ENCODE measurements at regions not wholly inside any gene's neighbourhood (a gene's known extent, or its start where the extent isn't known, plus 50 kb on each side); places are given as distances from the start of the nearest gene placed in this dataset.

DNA sequence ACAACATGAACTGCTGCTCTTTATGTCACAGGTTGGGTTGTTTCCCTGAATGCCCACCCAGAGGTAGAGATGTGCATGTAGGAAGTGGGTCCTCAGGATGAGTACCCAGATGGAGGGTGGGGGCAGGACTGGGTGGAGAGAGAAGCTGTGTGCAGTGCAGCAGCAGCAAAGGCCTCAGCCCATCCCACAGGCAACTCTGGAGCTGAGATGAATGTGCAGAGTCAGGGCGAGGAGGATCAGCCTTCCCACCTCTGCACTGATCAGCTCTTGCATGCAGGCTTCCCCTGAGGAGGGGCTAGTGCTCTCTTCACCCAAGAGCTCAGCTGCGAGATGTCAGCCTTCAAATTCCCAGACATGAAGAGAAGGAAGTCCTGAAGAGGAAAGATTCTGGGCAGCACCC lies 326.2 kb upstream of the RAB6C start:
- Histone ChIP-seq H3K4me3 (ENCODE audit: low read depth in 1 of 5, low read length in 5 of 5) (no peak overlapping the region), H3K27ac (ENCODE audit: low read depth, low read length) (no peak overlapping the region), H3K36me3 (ENCODE audit: control insufficient read depth in 5 of 5, insufficient read depth in 5 of 5, low read length in 5 of 5) (no peaks in the 10 kb centered on the region), H3K4me1 (ENCODE audit: control insufficient read depth in 5 of 5, insufficient read depth in 5 of 5, low read length in 5 of 5) (no peaks in the 10 kb centered on the region), H3K9me3 (ENCODE audit: control insufficient read depth in 5 of 5, low read length in 5 of 5) (peaks cover 0 to under 1% (median under 1%) of the 10 kb centered on the region in 5 donors), H3K27me3 (ENCODE audit: control insufficient read depth in 5 of 5, insufficient read depth in 4 of 5, low read length in 5 of 5) (no peaks in the 10 kb centered on the region), H3K9ac (ENCODE audit: low read length in 5 of 5) (no peak overlapping the region)

DNA sequence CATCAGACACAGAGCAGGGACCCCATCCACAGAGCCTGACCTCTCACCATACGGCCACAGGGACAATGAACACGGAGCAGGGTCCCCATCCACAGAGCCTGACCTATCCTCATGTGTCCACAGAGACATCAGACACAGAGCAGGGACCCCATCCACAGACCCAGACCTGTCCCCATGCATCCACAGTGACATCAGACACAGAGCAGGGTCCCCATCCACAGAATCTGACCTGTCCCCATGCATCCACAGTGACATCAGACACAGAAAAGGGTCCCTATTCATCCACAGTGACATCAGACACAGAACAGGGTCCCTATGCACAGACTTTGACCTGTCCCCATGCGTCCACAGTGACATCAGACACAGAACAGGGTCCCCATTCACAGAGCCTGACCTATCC lies 325.1 kb upstream of the RAB6C start:
- H3K27me3 ChIP-seq (ENCODE audit: control insufficient read depth in 5 of 5, insufficient read depth in 4 of 5, low read length in 5 of 5), result no peaks in the 10 kb centered on the region

DNA sequence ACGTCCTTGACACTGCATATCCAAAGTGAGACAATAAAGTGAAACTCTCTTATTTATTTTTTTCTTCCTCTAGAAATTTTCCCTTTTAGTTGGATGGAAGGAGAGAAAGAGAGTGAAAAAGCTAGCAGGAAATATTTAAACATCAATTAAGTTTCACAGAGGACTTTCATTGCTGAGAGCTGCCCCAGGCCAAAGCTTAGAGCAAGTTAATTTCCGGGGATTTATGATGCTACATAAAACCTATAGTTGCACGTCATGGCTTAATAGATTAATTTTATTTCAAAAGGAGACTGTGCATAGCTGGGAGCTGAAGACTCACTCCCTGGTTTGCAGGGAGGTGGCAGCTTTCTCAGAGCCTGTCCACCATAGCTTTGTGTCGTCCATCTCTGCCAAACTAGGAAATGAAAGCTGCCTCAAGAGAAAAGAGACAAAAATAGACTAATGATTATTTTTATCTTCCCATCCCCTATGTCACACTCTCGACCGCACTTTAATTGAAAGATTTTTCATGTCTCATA lies 323.3 kb upstream of the RAB6C start:
- H3K4me3 ChIP-seq (ENCODE audit: low read depth in 1 of 5, low read length in 5 of 5), result no peak overlapping the region
- H3K27ac ChIP-seq (ENCODE audit: low read depth, low read length), result no peak overlapping the region
- H3K36me3 ChIP-seq (ENCODE audit: control insufficient read depth in 5 of 5, insufficient read depth in 5 of 5, low read length in 5 of 5), result no peaks in the 10 kb centered on the region

More for the DNA sequence above, 325.1 kb upstream of the RAB6C start:
- H3K36me3 ChIP-seq (ENCODE audit: control insufficient read depth in 5 of 5, insufficient read depth in 5 of 5, low read length in 5 of 5), result no peaks in the 10 kb centered on the region
- no peak overlapping the region for H3K27ac ChIP-seq (ENCODE audit: low read depth, low read length)
- H3K4me3 ChIP-seq (ENCODE audit: low read depth in 1 of 5, low read length in 5 of 5), result no peak overlapping the region
- H3K9me3 ChIP-seq (ENCODE audit: control insufficient read depth in 5 of 5, low read length in 5 of 5), result peaks cover 0 to 4% (median 3%) of the 10 kb centered on the region in 5 donors
- H3K4me1 ChIP-seq (ENCODE audit: control insufficient read depth in 5 of 5, insufficient read depth in 5 of 5, low read length in 5 of 5), result no peaks in the 10 kb centered on the region
- H3K9ac ChIP-seq (ENCODE audit: low read length in 5 of 5), result no peak overlapping the region

DNA sequence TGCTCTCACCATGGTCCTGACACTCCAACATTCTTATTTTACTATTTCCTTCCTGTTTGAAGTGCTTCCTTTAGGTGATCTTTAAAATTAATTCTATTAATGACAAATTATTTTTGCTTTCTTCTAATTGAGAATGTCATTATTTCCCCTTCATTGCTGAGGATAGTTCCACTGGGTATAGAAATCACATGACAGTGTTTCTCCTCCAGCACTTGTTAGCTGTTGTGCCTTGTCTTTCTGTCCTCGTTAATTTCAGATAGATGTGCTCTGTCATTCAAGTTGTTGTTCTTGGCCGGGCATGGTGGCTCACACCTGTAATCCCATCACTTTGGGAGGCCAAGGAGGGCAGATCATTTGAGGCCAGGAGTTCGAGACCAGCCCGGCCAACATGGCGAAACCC lies 321.0 kb upstream of the RAB6C start:
- Histone ChIP-seq H3K27me3 (ENCODE audit: control insufficient read depth in 5 of 5, insufficient read depth in 4 of 5, low read length in 5 of 5) (peaks cover 0 to 3% (median 0%) of the 10 kb centered on the region in 5 donors), H3K9ac (ENCODE audit: low read length in 5 of 5) (no peak overlapping the region), H3K27ac (ENCODE audit: low read depth, low read length) (no peak overlapping the region), H3K4me1 (ENCODE audit: control insufficient read depth in 5 of 5, insufficient read depth in 5 of 5, low read length in 5 of 5) (no peaks in the 10 kb centered on the region), H3K4me3 (ENCODE audit: low read depth in 1 of 5, low read length in 5 of 5) (no peak overlapping the region), H3K36me3 (ENCODE audit: control insufficient read depth in 5 of 5, insufficient read depth in 5 of 5, low read length in 5 of 5) (no peaks in the 10 kb centered on the region), H3K9me3 (ENCODE audit: control insufficient read depth in 5 of 5, low read length in 5 of 5) (peaks cover 0 to 4% (median 3%) of the 10 kb centered on the region in 5 donors)

More for the DNA sequence above, 323.3 kb upstream of the RAB6C start:
- H3K9me3 ChIP-seq (ENCODE audit: control insufficient read depth in 5 of 5, low read length in 5 of 5), result peaks cover 0 to 4% (median 3%) of the 10 kb centered on the region in 5 donors
- H3K4me1 ChIP-seq (ENCODE audit: control insufficient read depth in 5 of 5, insufficient read depth in 5 of 5, low read length in 5 of 5), result no peaks in the 10 kb centered on the region
- H3K27me3 ChIP-seq (ENCODE audit: control insufficient read depth in 5 of 5, insufficient read depth in 4 of 5, low read length in 5 of 5), result no peaks in the 10 kb centered on the region
- no peak overlapping the region for H3K9ac ChIP-seq (ENCODE audit: low read length in 5 of 5)

DNA sequence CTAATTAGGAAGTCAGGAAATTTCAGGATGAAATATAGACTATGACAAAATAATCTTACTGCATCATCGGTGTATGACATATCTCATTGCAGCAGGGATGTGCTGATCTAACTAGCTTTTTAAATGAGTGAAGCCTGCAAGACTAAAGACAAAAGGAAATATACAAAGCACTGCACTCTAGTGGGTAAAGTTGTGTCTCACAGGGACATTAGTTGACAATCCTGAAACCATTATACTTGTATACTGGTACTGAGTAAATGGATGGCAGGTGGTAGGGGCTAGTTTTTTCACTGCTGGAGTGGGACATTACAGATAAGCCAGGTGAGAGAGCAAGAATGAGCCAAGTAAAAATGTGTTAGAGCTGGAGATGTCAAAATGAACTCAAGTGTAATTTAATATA lies 317.5 kb upstream of the RAB6C start:
- peaks cover 0 to 3% (median 0%) of the 10 kb centered on the region in 5 donors for H3K27me3 ChIP-seq (ENCODE audit: control insufficient read depth in 5 of 5, insufficient read depth in 4 of 5, low read length in 5 of 5)
- no peak overlapping the region for H3K27ac ChIP-seq (ENCODE audit: low read depth, low read length)
- peaks cover 0 to 4% (median 3%) of the 10 kb centered on the region in 5 donors for H3K9me3 ChIP-seq (ENCODE audit: control insufficient read depth in 5 of 5, low read length in 5 of 5)
- H3K9ac ChIP-seq (ENCODE audit: low read length in 5 of 5), result no peak overlapping the region
- no peak overlapping the region for H3K4me3 ChIP-seq (ENCODE audit: low read depth in 1 of 5, low read length in 5 of 5)
- H3K36me3 ChIP-seq (ENCODE audit: control insufficient read depth in 5 of 5, insufficient read depth in 5 of 5, low read length in 5 of 5), result no peaks in the 10 kb centered on the region
- H3K4me1 ChIP-seq (ENCODE audit: control insufficient read depth in 5 of 5, insufficient read depth in 5 of 5, low read length in 5 of 5), result no peaks in the 10 kb centered on the region

DNA sequence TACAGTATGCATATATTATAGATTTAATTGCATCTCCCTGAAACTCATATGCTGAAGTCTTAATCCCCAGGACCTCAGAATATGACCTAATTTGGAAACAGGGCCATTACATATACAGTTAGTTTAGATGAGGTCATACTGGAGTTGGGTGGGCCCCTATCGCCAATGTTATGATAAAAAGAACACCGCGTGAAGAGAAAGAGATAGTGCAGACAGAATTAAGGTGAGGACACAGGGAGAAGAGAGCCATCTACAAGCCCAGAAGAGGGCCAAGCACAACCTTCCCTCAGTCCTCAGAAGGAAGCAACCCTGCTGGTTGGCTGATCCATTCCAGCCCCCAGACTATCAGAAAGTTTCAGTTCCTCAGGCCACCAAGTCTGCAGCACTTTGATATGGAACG lies 311.9 kb upstream of the RAB6C start:
- no peak overlapping the region for H3K4me3 ChIP-seq (ENCODE audit: low read depth in 1 of 5, low read length in 5 of 5)
- H3K9me3 ChIP-seq (ENCODE audit: control insufficient read depth in 5 of 5, low read length in 5 of 5), result no peaks in the 10 kb centered on the region
- H3K4me1 ChIP-seq (ENCODE audit: control insufficient read depth in 5 of 5, insufficient read depth in 5 of 5, low read length in 5 of 5), result no peaks in the 10 kb centered on the region
- peaks cover 0 to 5% (median 3%) of the 10 kb centered on the region in 5 donors for H3K27me3 ChIP-seq (ENCODE audit: control insufficient read depth in 5 of 5, insufficient read depth in 4 of 5, low read length in 5 of 5)
- H3K27ac ChIP-seq (ENCODE audit: low read depth, low read length), result no peak overlapping the region
- no peak overlapping the region for H3K9ac ChIP-seq (ENCODE audit: low read length in 5 of 5)
- no peaks in the 10 kb centered on the region for H3K36me3 ChIP-seq (ENCODE audit: control insufficient read depth in 5 of 5, insufficient read depth in 5 of 5, low read length in 5 of 5)

DNA sequence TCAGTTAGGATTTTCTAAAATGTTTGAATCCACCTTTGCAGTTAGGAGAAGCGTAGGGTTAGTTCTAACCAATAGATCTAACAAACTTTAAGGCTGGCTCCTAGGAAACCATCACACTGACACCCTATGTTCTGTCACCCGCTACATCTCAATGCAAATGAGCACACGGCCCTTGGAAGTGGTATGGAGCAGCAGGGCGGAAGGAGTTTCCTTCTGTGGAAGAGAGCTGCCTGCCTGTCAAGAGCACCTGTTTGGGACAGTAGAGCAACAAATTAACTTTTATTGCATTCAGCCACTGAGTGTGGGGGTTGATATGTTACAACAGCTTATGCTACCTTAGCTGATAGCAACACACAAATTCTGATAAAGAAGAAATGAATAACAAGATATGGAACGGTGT lies 306.9 kb upstream of the RAB6C start:
- H3K27ac ChIP-seq (ENCODE audit: low read depth, low read length), result no peak overlapping the region
- peaks cover 0 to 5% (median 0%) of the 10 kb centered on the region in 5 donors for H3K27me3 ChIP-seq (ENCODE audit: control insufficient read depth in 5 of 5, insufficient read depth in 4 of 5, low read length in 5 of 5)
- no peak overlapping the region for H3K9ac ChIP-seq (ENCODE audit: low read length in 5 of 5)
- H3K4me1 ChIP-seq (ENCODE audit: control insufficient read depth in 5 of 5, insufficient read depth in 5 of 5, low read length in 5 of 5), result no peaks in the 10 kb centered on the region
- H3K36me3 ChIP-seq (ENCODE audit: control insufficient read depth in 5 of 5, insufficient read depth in 5 of 5, low read length in 5 of 5), result no peaks in the 10 kb centered on the region
- no peaks in the 10 kb centered on the region for H3K9me3 ChIP-seq (ENCODE audit: control insufficient read depth in 5 of 5, low read length in 5 of 5)
- no peak overlapping the region for H3K4me3 ChIP-seq (ENCODE audit: low read depth in 1 of 5, low read length in 5 of 5)

DNA sequence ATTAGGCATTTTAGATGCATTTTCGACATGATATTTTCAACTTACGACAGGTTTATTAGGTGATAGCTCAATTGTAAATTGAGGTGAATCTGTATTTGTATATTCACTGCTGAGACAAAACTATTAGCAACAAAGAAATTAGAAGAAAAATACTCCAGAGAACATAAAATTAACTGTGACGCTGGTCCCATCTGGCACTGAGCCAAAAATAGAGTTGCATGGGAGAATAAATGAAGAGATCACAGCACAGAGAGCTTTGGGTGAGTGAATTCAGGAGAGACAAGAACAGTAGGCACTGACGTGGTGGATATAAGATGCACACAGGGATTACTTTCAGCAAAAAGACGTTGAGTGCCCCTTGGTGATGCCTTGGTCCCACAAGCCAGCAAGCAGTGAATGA lies 306.2 kb upstream of the RAB6C start:
- H3K9me3 ChIP-seq (ENCODE audit: control insufficient read depth in 5 of 5, low read length in 5 of 5), result no peaks in the 10 kb centered on the region
- H3K27ac ChIP-seq (ENCODE audit: low read depth, low read length), result no peak overlapping the region
- H3K27me3 ChIP-seq (ENCODE audit: control insufficient read depth in 5 of 5, insufficient read depth in 4 of 5, low read length in 5 of 5), result peaks cover 0 to 5% (median 0%) of the 10 kb centered on the region in 5 donors
- no peak overlapping the region for H3K4me3 ChIP-seq (ENCODE audit: low read depth in 1 of 5, low read length in 5 of 5)
- no peaks in the 10 kb centered on the region for H3K4me1 ChIP-seq (ENCODE audit: control insufficient read depth in 5 of 5, insufficient read depth in 5 of 5, low read length in 5 of 5)
- H3K36me3 ChIP-seq (ENCODE audit: control insufficient read depth in 5 of 5, insufficient read depth in 5 of 5, low read length in 5 of 5), result no peaks in the 10 kb centered on the region
- H3K9ac ChIP-seq (ENCODE audit: low read length in 5 of 5), result no peak overlapping the region

DNA sequence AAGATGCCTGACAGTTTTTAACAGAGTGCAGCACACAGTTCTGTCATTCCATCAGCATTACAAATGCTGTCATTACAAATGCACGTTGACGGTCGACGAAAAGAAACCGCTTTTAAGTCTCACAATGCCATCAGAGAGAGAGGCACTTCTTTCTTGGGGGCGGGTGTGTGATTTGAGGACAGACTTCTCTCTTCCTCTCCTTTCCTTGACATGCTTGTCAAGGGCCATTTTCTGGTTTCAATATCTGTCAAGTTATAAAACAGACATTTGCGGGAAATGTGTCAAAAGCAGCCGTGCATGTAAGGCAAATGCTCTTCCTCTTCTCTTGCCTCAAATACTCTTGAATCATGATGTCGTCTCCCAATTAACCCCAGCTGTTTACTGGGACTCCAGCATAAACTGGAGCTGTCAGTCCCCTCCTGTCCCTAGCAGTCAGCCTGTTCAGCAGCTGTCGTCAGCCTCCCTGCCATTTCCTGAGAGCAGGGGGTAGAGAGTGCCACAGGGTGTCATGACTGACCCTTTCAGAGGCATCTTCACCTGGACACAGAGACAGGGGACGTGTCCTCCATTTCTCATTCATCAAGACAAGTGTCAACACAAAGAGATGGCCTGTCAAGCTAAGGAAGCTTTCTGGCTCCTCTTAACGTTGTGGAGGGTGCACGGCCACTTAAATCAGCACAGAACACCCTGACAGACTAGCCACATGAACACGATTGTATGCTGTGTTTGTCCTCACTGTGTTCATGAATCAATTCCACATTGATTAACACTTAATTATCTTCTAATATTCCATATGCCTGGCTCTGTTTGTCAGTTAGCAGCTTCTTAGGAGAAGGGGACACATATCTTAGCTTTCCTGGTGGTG lies 305.4 kb upstream of the RAB6C start:
- H3K27me3 ChIP-seq (ENCODE audit: control insufficient read depth in 5 of 5, insufficient read depth in 4 of 5, low read length in 5 of 5), result peaks cover 0 to 4% (median 0%) of the 10 kb centered on the region in 5 donors
- no peaks in the 10 kb centered on the region for H3K9me3 ChIP-seq (ENCODE audit: control insufficient read depth in 5 of 5, low read length in 5 of 5)
- H3K36me3 ChIP-seq (ENCODE audit: control insufficient read depth in 5 of 5, insufficient read depth in 5 of 5, low read length in 5 of 5), result no peaks in the 10 kb centered on the region
- no peak overlapping the region for H3K27ac ChIP-seq (ENCODE audit: low read depth, low read length)
- H3K9ac ChIP-seq (ENCODE audit: low read length in 5 of 5), result no peak overlapping the region
- no peaks in the 10 kb centered on the region for H3K4me1 ChIP-seq (ENCODE audit: control insufficient read depth in 5 of 5, insufficient read depth in 5 of 5, low read length in 5 of 5)
- no peak overlapping the region for H3K4me3 ChIP-seq (ENCODE audit: low read depth in 1 of 5, low read length in 5 of 5)

DNA sequence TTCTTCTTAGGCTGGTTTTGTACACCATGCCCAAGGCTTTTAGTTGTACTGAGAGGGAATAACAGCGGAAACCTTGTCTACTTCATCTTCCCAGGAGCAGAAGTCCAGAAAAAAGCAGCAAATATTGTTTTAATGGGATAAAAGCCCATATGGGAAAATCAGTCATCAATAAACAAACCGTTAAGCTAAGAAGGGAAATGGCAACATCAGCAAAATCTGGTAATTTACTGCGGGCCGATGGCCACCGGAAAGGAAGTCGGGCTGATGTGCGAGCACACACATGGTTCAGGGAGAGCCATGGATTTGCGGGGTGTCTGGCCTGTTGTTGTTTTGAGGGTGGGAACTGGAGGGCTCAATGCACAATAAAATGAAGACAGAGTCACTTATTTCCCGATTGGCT lies 300.7 kb upstream of the RAB6C start:
- Histone ChIP-seq H3K9me3 (ENCODE audit: control insufficient read depth in 5 of 5, low read length in 5 of 5) (peaks cover 0 to 3% (median 0%) of the 10 kb centered on the region in 5 donors), H3K9ac (ENCODE audit: low read length in 5 of 5) (no peak overlapping the region), H3K4me1 (ENCODE audit: control insufficient read depth in 5 of 5, insufficient read depth in 5 of 5, low read length in 5 of 5) (no peaks in the 10 kb centered on the region)

More for the DNA sequence above, 300.7 kb upstream of the RAB6C start:
- no peak overlapping the region for H3K27ac ChIP-seq (ENCODE audit: low read depth, low read length)
- H3K36me3 ChIP-seq (ENCODE audit: control insufficient read depth in 5 of 5, insufficient read depth in 5 of 5, low read length in 5 of 5), result no peaks in the 10 kb centered on the region
- no peak overlapping the region for H3K4me3 ChIP-seq (ENCODE audit: low read depth in 1 of 5, low read length in 5 of 5)
- no peaks in the 10 kb centered on the region for H3K27me3 ChIP-seq (ENCODE audit: control insufficient read depth in 5 of 5, insufficient read depth in 4 of 5, low read length in 5 of 5)
